ENCODE measurements at regions not wholly inside any gene's neighbourhood (a gene's known extent, or its start where the extent isn't known, plus 50 kb on each side); places are given as distances from the start of the nearest gene placed in this dataset.

- no peaks in the 10 kb centered on the region for H3K9me3 ChIP-seq (ENCODE audit: low read length)
- no peak overlapping the region for H3K27ac ChIP-seq (ENCODE audit: low read depth, low read length)
- H3K9ac ChIP-seq (ENCODE audit: low read length): no peak overlapping the region
- no peaks in the 10 kb centered on the region for H3K36me3 ChIP-seq (ENCODE audit: insufficient read depth, low read length)
- H3K27me3 ChIP-seq (ENCODE audit: control insufficient read depth in 1 of 2, insufficient read depth in 2 of 2, low read length in 2 of 2): no peaks in the 10 kb centered on the region
- H3K4me1 ChIP-seq (ENCODE audit: insufficient read depth, low read length): no peaks in the 10 kb centered on the region
- no peak overlapping the region for H3K4me3 ChIP-seq (ENCODE audit: low read depth in 1 of 2, low read length in 2 of 2)
Measured at GRCh38 chr5:61596265-61596664, 264.2 kb downstream of the ZSWIM6 start.

- Histone ChIP-seq H3K27ac (ENCODE audit: low read depth, low read length) (no peak overlapping the region), H3K27me3 (ENCODE audit: control insufficient read depth in 1 of 2, insufficient read depth in 2 of 2, low read length in 2 of 2) (no peaks in the 10 kb centered on the region), H3K9me3 (ENCODE audit: low read length) (no peaks in the 10 kb centered on the region), H3K4me1 (ENCODE audit: insufficient read depth, low read length) (no peaks in the 10 kb centered on the region), H3K36me3 (ENCODE audit: insufficient read depth, low read length) (no peaks in the 10 kb centered on the region), H3K9ac (ENCODE audit: low read length) (no peak overlapping the region), H3K4me3 (ENCODE audit: low read depth in 1 of 2, low read length in 2 of 2) (no peak overlapping the region)
Measured at GRCh38 chr5:61597684-61598083, 265.6 kb downstream of the ZSWIM6 start.

- H3K4me1 ChIP-seq (ENCODE audit: insufficient read depth, low read length): no peaks in the 10 kb centered on the region
- no peak overlapping the region for H3K27ac ChIP-seq (ENCODE audit: low read depth, low read length)
- no peaks in the 10 kb centered on the region for H3K9me3 ChIP-seq (ENCODE audit: low read length)
- no peak overlapping the region for H3K4me3 ChIP-seq (ENCODE audit: low read depth in 1 of 2, low read length in 2 of 2)
- no peaks in the 10 kb centered on the region for H3K36me3 ChIP-seq (ENCODE audit: insufficient read depth, low read length)
- H3K27me3 ChIP-seq (ENCODE audit: control insufficient read depth in 1 of 2, insufficient read depth in 2 of 2, low read length in 2 of 2): no peaks in the 10 kb centered on the region
- no peak overlapping the region for H3K9ac ChIP-seq (ENCODE audit: low read length)
Measured at GRCh38 chr5:61598126-61598525, 266.1 kb downstream of the ZSWIM6 start.

- Histone ChIP-seq H3K27ac (ENCODE audit: low read depth, low read length) (no peak overlapping the region), H3K9me3 (ENCODE audit: low read length) (no peaks in the 10 kb centered on the region)
Measured at GRCh38 chr5:61599370-61600122, 267.5 kb downstream of the ZSWIM6 start.

GRCh38 chr5:61600123-61600444 is 268.0 kb downstream of the ZSWIM6 start:
- no peak overlapping the region for H3K9ac ChIP-seq (ENCODE audit: low read length)
- no peak overlapping the region for H3K27ac ChIP-seq (ENCODE audit: low read depth, low read length)
- H3K9me3 ChIP-seq (ENCODE audit: low read length): no peaks in the 10 kb centered on the region
- no peaks in the 10 kb centered on the region for H3K27me3 ChIP-seq (ENCODE audit: control insufficient read depth in 1 of 2, insufficient read depth in 2 of 2, low read length in 2 of 2)
- H3K36me3 ChIP-seq (ENCODE audit: insufficient read depth, low read length): no peaks in the 10 kb centered on the region
- no peak overlapping the region for H3K4me3 ChIP-seq (ENCODE audit: low read depth in 1 of 2, low read length in 2 of 2)
- H3K4me1 ChIP-seq (ENCODE audit: insufficient read depth, low read length): no peaks in the 10 kb centered on the region

More at GRCh38 chr5:61599370-61600122, 267.5 kb downstream of the ZSWIM6 start:
- no peak overlapping the region for H3K9ac ChIP-seq (ENCODE audit: low read length)
- H3K27me3 ChIP-seq (ENCODE audit: control insufficient read depth in 1 of 2, insufficient read depth in 2 of 2, low read length in 2 of 2): no peaks in the 10 kb centered on the region
- H3K4me3 ChIP-seq (ENCODE audit: low read depth in 1 of 2, low read length in 2 of 2): no peak overlapping the region
- H3K4me1 ChIP-seq (ENCODE audit: insufficient read depth, low read length): no peaks in the 10 kb centered on the region
- no peaks in the 10 kb centered on the region for H3K36me3 ChIP-seq (ENCODE audit: insufficient read depth, low read length)

- H3K9ac ChIP-seq (ENCODE audit: low read length): no peak overlapping the region
- no peaks in the 10 kb centered on the region for H3K4me1 ChIP-seq (ENCODE audit: insufficient read depth, low read length)
- no peaks in the 10 kb centered on the region for H3K9me3 ChIP-seq (ENCODE audit: low read length)
- H3K27me3 ChIP-seq (ENCODE audit: control insufficient read depth in 1 of 2, insufficient read depth in 2 of 2, low read length in 2 of 2): no peaks in the 10 kb centered on the region
- H3K36me3 ChIP-seq (ENCODE audit: insufficient read depth, low read length): no peaks in the 10 kb centered on the region
- no peak overlapping the region for H3K27ac ChIP-seq (ENCODE audit: low read depth, low read length)
- H3K4me3 ChIP-seq (ENCODE audit: low read depth in 1 of 2, low read length in 2 of 2): no peak overlapping the region
Measured at GRCh38 chr5:61600945-61601511, 269.0 kb downstream of the ZSWIM6 start.

GRCh38 chr5:61603211-61603908 is 271.3 kb downstream of the ZSWIM6 start:
- Histone ChIP-seq H3K27ac (ENCODE audit: low read depth, low read length) (no peak overlapping the region), H3K4me1 (ENCODE audit: insufficient read depth, low read length) (no peaks in the 10 kb centered on the region), H3K9me3 (ENCODE audit: low read length) (no peaks in the 10 kb centered on the region), H3K4me3 (ENCODE audit: low read depth in 1 of 2, low read length in 2 of 2) (no peak overlapping the region), H3K9ac (ENCODE audit: low read length) (no peak overlapping the region), H3K27me3 (ENCODE audit: control insufficient read depth in 1 of 2, insufficient read depth in 2 of 2, low read length in 2 of 2) (no peaks in the 10 kb centered on the region), H3K36me3 (ENCODE audit: insufficient read depth, low read length) (no peaks in the 10 kb centered on the region)

- H3K4me3 ChIP-seq (ENCODE audit: low read depth in 1 of 2, low read length in 2 of 2): no peak overlapping the region
- H3K9me3 ChIP-seq (ENCODE audit: low read length): no peaks in the 10 kb centered on the region
- no peaks in the 10 kb centered on the region for H3K36me3 ChIP-seq (ENCODE audit: insufficient read depth, low read length)
- H3K27me3 ChIP-seq (ENCODE audit: control insufficient read depth in 1 of 2, insufficient read depth in 2 of 2, low read length in 2 of 2): no peaks in the 10 kb centered on the region
- H3K4me1 ChIP-seq (ENCODE audit: insufficient read depth, low read length): no peaks in the 10 kb centered on the region
- no peak overlapping the region for H3K27ac ChIP-seq (ENCODE audit: low read depth, low read length)
- H3K9ac ChIP-seq (ENCODE audit: low read length): no peak overlapping the region
Measured at GRCh38 chr5:61604076-61605025, 272.3 kb downstream of the ZSWIM6 start.

- H3K36me3 ChIP-seq (ENCODE audit: insufficient read depth, low read length): no peaks in the 10 kb centered on the region
- H3K9me3 ChIP-seq (ENCODE audit: low read length): no peaks in the 10 kb centered on the region
- no peak overlapping the region for H3K4me3 ChIP-seq (ENCODE audit: low read depth in 1 of 2, low read length in 2 of 2)
- no peaks in the 10 kb centered on the region for H3K4me1 ChIP-seq (ENCODE audit: insufficient read depth, low read length)
- no peak overlapping the region for H3K9ac ChIP-seq (ENCODE audit: low read length)
- H3K27me3 ChIP-seq (ENCODE audit: control insufficient read depth in 1 of 2, insufficient read depth in 2 of 2, low read length in 2 of 2): no peaks in the 10 kb centered on the region
- H3K27ac ChIP-seq (ENCODE audit: low read depth, low read length): no peak overlapping the region
Measured at GRCh38 chr5:61609840-61610677, 278.0 kb downstream of the ZSWIM6 start.

GRCh38 chr5:61610678-61611024 is 278.6 kb downstream of the ZSWIM6 start:
- no peaks in the 10 kb centered on the region for H3K36me3 ChIP-seq (ENCODE audit: insufficient read depth, low read length)
- H3K27me3 ChIP-seq (ENCODE audit: control insufficient read depth in 1 of 2, insufficient read depth in 2 of 2, low read length in 2 of 2): no peaks in the 10 kb centered on the region
- H3K4me1 ChIP-seq (ENCODE audit: insufficient read depth, low read length): no peaks in the 10 kb centered on the region
- no peak overlapping the region for H3K9ac ChIP-seq (ENCODE audit: low read length)
- no peak overlapping the region for H3K27ac ChIP-seq (ENCODE audit: low read depth, low read length)
- no peak overlapping the region for H3K4me3 ChIP-seq (ENCODE audit: low read depth in 1 of 2, low read length in 2 of 2)
- H3K9me3 ChIP-seq (ENCODE audit: low read length): no peaks in the 10 kb centered on the region

All from muscle layer of colon (tissue), 2 donors.